MM.1S (cell line): ENCODE measurements at regions not wholly inside any gene's neighbourhood (a gene's known extent, or its start where the extent isn't known, plus 50 kb on each side); places are given as distances from the start of the nearest gene placed in this dataset.

Experiments
- DNase-seq: peaks from one replicate; pipeline ENCODE4 v3.0.0-alpha.2; 2015
- H2AFZ ChIP-seq: fragments of 300-600 bp; sonication (generic); 2 replicates; pipeline ENCODE4 v1.6.0; 2016; ENCODE audit warnings: antibody characterized with exemption, low read length
- H3F3A ChIP-seq: fragments of 300-600 bp; sonication (generic); 2 replicates; pipeline ENCODE4 v1.6.1; 2016; ENCODE audit warnings: mild to moderate bottlenecking, antibody characterized with exemption, low read length, moderate library complexity, mixed read lengths; ENCODE audit not compliant: insufficient read depth
- H3K27ac ChIP-seq: fragments of 300-600 bp; sonication (generic); 2 replicates; pipeline ENCODE4 v1.5.1; 2016; ENCODE audit warnings: mild to moderate bottlenecking, low read length
- H3K27me3 ChIP-seq: fragments of 300-600 bp; sonication (generic); replicated peaks from 2 replicates; pipeline ENCODE4 v1.6.0; 2016; ENCODE audit warnings: low read length; ENCODE audit not compliant: insufficient read depth
- H3K36me3 ChIP-seq: fragments of 300-600 bp; sonication (generic); replicated peaks from 2 replicates; pipeline ENCODE4 v1.6.1; 2016; ENCODE audit warnings: mild to moderate bottlenecking, low read length, mixed read lengths; ENCODE audit not compliant: insufficient read depth
- H3K4me1 ChIP-seq: fragments of 300-600 bp; sonication (generic); 2 replicates; pipeline ENCODE4 v1.6.1; 2016; ENCODE audit warnings: low read length, mixed read lengths
- H3K4me2 ChIP-seq: fragments of 300-600 bp; sonication (generic); 2 replicates; pipeline ENCODE4 v1.6.0; 2016; ENCODE audit warnings: low read depth, low read length
- H3K4me3 ChIP-seq: fragments of 300-600 bp; sonication (generic); 2 replicates; pipeline ENCODE4 v1.5.1; 2016; ENCODE audit warnings: low read length, mixed read lengths
- H3K79me2 ChIP-seq: fragments of 300-600 bp; sonication (generic); 2 replicates; pipeline ENCODE4 v1.6.1; 2016; ENCODE audit warnings: mixed run types, low read length, mixed read lengths
- H3K9ac ChIP-seq: fragments of 300-600 bp; sonication (generic); 2 replicates; pipeline ENCODE4 v1.6.1; 2016; ENCODE audit warnings: low read length, mixed read lengths
- H3K9me2 ChIP-seq: fragments of 300-600 bp; sonication (generic); replicated peaks from 2 replicates; pipeline ENCODE4 v1.6.1; 2016; ENCODE audit warnings: mild to moderate bottlenecking, low read length, mixed read lengths; ENCODE audit not compliant: insufficient read depth
- H3K9me3 ChIP-seq: fragments of 300-600 bp; sonication (generic); replicated peaks from 2 replicates; pipeline ENCODE4 v1.6.1; 2016; ENCODE audit warnings: mild to moderate bottlenecking, low read length, mixed read lengths; ENCODE audit not compliant: insufficient read depth
- H4K20me1 ChIP-seq: fragments of 300-600 bp; sonication (generic); 2 replicates; pipeline ENCODE4 v1.6.1; 2016; ENCODE audit warnings: mild to moderate bottlenecking, low read length, moderate library complexity, mixed read lengths; ENCODE audit not compliant: insufficient read depth
- CTCF ChIP-seq: fragments of 300-600 bp; sonication (generic); IDR thresholded peaks from 2 replicates; pipeline ENCODE4 v1.5.1; 2016; ENCODE audit warnings: antibody characterized with exemption, low read length, mixed read lengths
- EZH2 ChIP-seq: fragments of 300-600 bp; sonication (generic); optimal IDR thresholded peaks from 2 replicates; pipeline ENCODE3; 2017; ENCODE audit warnings: low read depth, mild to moderate bottlenecking, antibody characterized with exemption, low read length, mixed read lengths
- EZH2phosphoT487 ChIP-seq: fragments of 300-600 bp; sonication (generic); IDR thresholded peaks from 2 replicates; pipeline ENCODE4 v1.6.1; 2018; ENCODE audit warnings: antibody characterized with exemption, low read length

- Histone ChIP-seq H3K9me2 (no peaks in the 10 kb centered on the region), H3K4me1 (no peaks in the 10 kb centered on the region), H3K79me2 (no peaks in the 10 kb centered on the region), H3K9ac (no peak overlapping the region), H3K27me3 (no peaks in the 10 kb centered on the region), H3K4me2 (no peak overlapping the region), H2AFZ (no peak overlapping the region), H4K20me1 (no peaks in the 10 kb centered on the region), H3K4me3 (no peak overlapping the region), H3F3A (no peaks in the 10 kb centered on the region), H3K27ac (no peak overlapping the region), H3K9me3 (no peaks in the 10 kb centered on the region), H3K36me3 (no peaks in the 10 kb centered on the region)
- TF ChIP-seq EZH2: no peak
- no peak for TF ChIP-seq EZH2phosphoT487
- no peak for TF ChIP-seq CTCF
- DNase-seq: no peak
Measured at GRCh38 chr2:6757215-6757614, 108.5 kb downstream of the CMPK2 start.

DNA sequence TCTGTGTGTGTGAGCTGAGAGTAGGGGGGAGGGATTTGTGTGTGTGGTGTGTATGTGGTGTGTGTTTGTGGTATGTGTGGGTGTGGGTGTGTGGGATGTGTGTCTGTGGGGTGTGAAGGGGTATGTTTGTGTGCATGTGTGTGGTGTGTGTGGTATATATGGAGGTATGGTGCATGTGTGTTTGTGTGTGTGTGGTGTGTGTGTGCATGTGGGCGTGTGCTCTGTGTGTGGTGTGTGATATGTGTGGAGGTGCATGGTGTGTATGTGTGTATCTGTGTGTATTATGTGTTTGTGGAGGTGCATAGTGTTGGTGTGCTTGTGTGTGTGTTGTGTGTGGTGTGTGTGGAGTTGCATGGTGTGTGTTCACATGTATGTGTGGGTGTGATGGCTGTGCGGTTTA is 106.0 kb downstream of the CMPK2 start:
- H3K27ac ChIP-seq: no peak overlapping the region
- no peaks in the 10 kb centered on the region for H3K9me2 ChIP-seq
- H3K4me1 ChIP-seq: no peaks in the 10 kb centered on the region
- no peak overlapping the region for H3K9ac ChIP-seq
- no peak overlapping the region for H2AFZ ChIP-seq
- H3K4me3 ChIP-seq: no peak overlapping the region
- no peak for DNase-seq
- H3K4me2 ChIP-seq: no peak overlapping the region
- no peaks in the 10 kb centered on the region for H3K27me3 ChIP-seq
- no peaks in the 10 kb centered on the region for H4K20me1 ChIP-seq
- no peak for TF ChIP-seq EZH2
- no peak for TF ChIP-seq EZH2phosphoT487
- TF ChIP-seq CTCF: no peak
- H3F3A ChIP-seq: no peaks in the 10 kb centered on the region
- no peaks in the 10 kb centered on the region for H3K36me3 ChIP-seq
- H3K9me3 ChIP-seq: no peaks in the 10 kb centered on the region
- no peaks in the 10 kb centered on the region for H3K79me2 ChIP-seq

DNA sequence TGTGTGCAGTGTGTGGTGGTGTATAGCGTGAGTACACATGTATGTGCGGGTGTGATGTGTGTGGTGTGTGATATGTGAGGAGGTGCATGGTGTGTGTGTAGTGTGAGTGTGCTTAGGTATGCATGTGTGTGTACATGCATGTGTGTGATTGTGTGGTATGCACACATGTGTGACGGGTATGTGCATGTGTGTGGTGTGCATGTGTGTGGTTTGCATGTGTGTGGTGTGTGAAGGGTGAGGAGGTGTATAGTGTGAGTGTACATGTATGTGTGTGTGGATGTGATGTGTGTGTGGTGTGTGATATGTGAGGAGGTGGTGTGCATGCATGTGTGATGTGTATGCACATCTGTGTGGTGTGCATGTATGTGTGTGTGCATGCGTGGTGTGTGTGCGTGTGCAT is 105.6 kb downstream of the CMPK2 start:
- Histone ChIP-seq H3F3A (no peaks in the 10 kb centered on the region), H4K20me1 (no peaks in the 10 kb centered on the region), H3K4me3 (no peak overlapping the region), H3K79me2 (no peaks in the 10 kb centered on the region), H3K36me3 (no peaks in the 10 kb centered on the region), H3K27me3 (no peaks in the 10 kb centered on the region), H2AFZ (no peak overlapping the region), H3K9me2 (no peaks in the 10 kb centered on the region), H3K9ac (no peak overlapping the region), H3K4me1 (no peaks in the 10 kb centered on the region), H3K9me3 (no peaks in the 10 kb centered on the region), H3K4me2 (no peak overlapping the region), H3K27ac (no peak overlapping the region)
- TF ChIP-seq EZH2 (no peak), CTCF (no peak), EZH2phosphoT487 (no peak)
- no peak for DNase-seq
